ENCODE measurements at regions not wholly inside any gene's neighbourhood (a gene's known extent, or its start where the extent isn't known, plus 50 kb on each side); places are given as distances from the start of the nearest gene placed in this dataset.

DNA sequence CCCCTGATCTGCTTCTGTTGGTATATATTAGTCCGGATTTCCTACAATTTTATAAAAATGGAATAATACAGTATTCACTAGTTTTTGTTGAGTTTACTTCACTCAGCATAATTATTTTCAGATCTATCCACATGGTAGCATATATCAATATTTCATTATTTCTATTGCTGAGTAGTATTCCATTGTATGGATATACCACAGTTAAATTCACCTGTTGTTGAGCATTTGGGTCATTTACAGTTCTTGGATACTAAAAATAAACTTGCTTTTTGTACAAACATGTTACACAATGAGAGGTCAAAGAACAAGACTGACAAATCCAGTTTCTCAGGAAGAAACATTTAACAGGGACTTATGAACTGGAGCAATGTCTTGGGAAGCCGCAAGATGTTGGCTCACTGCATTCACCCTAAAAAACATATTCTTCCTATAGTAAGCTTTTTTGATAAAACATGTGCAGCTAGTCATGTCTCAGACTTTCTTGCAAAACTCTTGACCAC is 126.9 kb upstream of the HS3ST2 start:
- DNase-seq (ENCODE audit: extremely low read depth in 1 of 4, low spot score in 3 of 4) (no peak), FAIRE-seq (no peak), ATAC-seq (no peak)
- Histone ChIP-seq H4K20me1 (replicated peaks; ENCODE audit: control insufficient read depth, insufficient read depth, low read length) (no peaks in the 10 kb centered on the region), H3K79me2 (ENCODE audit: control insufficient read depth, insufficient read depth, low read length) (no peaks in the 10 kb centered on the region), H3K4me1 (replicated peaks in 1 of 2; ENCODE audit: control insufficient read depth in 2 of 2, insufficient read depth in 2 of 2, low read length in 2 of 2) (no peaks in the 10 kb centered on the region), H3K4me2 (ENCODE audit: insufficient read depth, low read length) (no peak overlapping the region), H3K9me3 (replicated peaks; ENCODE audit: control insufficient read depth, insufficient read depth, low read depth, low read length) (no peaks in the 10 kb centered on the region; the same call in 1 of the 2 replicates), H3K36me3 (ENCODE audit: control insufficient read depth, insufficient read depth, low read length) (no peaks in the 10 kb centered on the region), H3K27ac (ENCODE audit: extremely low read depth, low read depth, low read length) (no peak overlapping the region), H3K4me3 (no peak overlapping the region), H3K9ac (ENCODE audit: insufficient read depth in 1 of 2, low read depth in 2 of 2, low read length in 2 of 2) (no peak overlapping the region), H3K9me1 (ENCODE audit: control insufficient read depth, insufficient read depth, low read length) (no peaks in the 10 kb centered on the region), H3K27me3 (ENCODE audit: control insufficient read depth in 2 of 2, insufficient read depth in 2 of 2, low read length in 2 of 2) (peaks cover 5 to 6% of the 10 kb centered on the region in 2 experiments; a peak in 3 of 5 replicates), H2AFZ (ENCODE audit: low read depth, low read length) (no peak overlapping the region)
- POLR2A ChIA-PET, result interaction anchor here (0.9 kb wide), 1 partner anchor 9 kb away, joined by 3 read pairs; no protein-coding TSS in a partner anchor
- CTCF ChIA-PET (ENCODE audit: low intra/inter-chr PET ratio), result no interaction called here
- no peak for TF ChIP-seq MCM7 (IDR thresholded peaks at IDR 0.05)
- TF ChIP-seq RBM25 (IDR thresholded peaks at IDR 0.05; ENCODE audit: low read depth, low read length, severe bottlenecking), result peak; percentile 55
- TF ChIP-seq, protein P1, sequence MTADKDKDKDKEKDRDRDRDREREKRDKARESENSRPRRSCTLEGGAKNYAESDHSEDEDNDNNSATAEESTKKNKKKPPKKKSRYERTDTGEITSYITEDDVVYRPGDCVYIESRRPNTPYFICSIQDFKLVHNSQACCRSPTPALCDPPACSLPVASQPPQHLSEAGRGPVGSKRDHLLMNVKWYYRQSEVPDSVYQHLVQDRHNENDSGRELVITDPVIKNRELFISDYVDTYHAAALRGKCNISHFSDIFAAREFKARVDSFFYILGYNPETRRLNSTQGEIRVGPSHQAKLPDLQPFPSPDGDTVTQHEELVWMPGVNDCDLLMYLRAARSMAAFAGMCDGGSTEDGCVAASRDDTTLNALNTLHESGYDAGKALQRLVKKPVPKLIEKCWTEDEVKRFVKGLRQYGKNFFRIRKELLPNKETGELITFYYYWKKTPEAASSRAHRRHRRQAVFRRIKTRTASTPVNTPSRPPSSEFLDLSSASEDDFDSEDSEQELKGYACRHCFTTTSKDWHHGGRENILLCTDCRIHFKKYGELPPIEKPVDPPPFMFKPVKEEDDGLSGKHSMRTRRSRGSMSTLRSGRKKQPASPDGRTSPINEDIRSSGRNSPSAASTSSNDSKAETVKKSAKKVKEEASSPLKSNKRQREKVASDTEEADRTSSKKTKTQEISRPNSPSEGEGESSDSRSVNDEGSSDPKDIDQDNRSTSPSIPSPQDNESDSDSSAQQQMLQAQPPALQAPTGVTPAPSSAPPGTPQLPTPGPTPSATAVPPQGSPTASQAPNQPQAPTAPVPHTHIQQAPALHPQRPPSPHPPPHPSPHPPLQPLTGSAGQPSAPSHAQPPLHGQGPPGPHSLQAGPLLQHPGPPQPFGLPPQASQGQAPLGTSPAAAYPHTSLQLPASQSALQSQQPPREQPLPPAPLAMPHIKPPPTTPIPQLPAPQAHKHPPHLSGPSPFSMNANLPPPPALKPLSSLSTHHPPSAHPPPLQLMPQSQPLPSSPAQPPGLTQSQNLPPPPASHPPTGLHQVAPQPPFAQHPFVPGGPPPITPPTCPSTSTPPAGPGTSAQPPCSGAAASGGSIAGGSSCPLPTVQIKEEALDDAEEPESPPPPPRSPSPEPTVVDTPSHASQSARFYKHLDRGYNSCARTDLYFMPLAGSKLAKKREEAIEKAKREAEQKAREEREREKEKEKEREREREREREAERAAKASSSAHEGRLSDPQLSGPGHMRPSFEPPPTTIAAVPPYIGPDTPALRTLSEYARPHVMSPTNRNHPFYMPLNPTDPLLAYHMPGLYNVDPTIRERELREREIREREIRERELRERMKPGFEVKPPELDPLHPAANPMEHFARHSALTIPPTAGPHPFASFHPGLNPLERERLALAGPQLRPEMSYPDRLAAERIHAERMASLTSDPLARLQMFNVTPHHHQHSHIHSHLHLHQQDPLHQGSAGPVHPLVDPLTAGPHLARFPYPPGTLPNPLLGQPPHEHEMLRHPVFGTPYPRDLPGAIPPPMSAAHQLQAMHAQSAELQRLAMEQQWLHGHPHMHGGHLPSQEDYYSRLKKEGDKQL (CRISPR knock-in tag; IDR thresholded peaks at IDR 0.05; ENCODE audit: borderline replicate concordance), result no peak
- TF ChIP-seq ZNF76 (CRISPR knock-in tag; IDR thresholded peaks at IDR 0.05; ENCODE audit: borderline replicate concordance), result no peak
- TF ChIP-seq NR4A1 (CRISPR knock-in tag; IDR thresholded peaks at IDR 0.05), result no peak
- no peak for TF ChIP-seq NR4A1 (tag; IDR thresholded peaks at IDR 0.05)
- TF ChIP-seq, protein P2, sequence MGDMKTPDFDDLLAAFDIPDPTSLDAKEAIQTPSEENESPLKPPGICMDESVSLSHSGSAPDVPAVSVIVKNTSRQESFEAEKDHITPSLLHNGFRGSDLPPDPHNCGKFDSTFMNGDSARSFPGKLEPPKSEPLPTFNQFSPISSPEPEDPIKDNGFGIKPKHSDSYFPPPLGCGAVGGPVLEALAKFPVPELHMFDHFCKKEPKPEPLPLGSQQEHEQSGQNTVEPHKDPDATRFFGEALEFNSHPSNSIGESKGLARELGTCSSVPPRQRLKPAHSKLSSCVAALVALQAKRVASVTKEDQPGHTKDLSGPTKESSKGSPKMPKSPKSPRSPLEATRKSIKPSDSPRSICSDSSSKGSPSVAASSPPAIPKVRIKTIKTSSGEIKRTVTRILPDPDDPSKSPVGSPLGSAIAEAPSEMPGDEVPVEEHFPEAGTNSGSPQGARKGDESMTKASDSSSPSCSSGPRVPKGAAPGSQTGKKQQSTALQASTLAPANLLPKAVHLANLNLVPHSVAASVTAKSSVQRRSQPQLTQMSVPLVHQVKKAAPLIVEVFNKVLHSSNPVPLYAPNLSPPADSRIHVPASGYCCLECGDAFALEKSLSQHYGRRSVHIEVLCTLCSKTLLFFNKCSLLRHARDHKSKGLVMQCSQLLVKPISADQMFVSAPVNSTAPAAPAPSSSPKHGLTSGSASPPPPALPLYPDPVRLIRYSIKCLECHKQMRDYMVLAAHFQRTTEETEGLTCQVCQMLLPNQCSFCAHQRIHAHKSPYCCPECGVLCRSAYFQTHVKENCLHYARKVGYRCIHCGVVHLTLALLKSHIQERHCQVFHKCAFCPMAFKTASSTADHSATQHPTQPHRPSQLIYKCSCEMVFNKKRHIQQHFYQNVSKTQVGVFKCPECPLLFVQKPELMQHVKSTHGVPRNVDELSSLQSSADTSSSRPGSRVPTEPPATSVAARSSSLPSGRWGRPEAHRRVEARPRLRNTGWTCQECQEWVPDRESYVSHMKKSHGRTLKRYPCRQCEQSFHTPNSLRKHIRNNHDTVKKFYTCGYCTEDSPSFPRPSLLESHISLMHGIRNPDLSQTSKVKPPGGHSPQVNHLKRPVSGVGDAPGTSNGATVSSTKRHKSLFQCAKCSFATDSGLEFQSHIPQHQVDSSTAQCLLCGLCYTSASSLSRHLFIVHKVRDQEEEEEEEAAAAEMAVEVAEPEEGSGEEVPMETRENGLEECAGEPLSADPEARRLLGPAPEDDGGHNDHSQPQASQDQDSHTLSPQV (IDR thresholded peaks at IDR 0.05), result no peak
- TF ChIP-seq ZNF146 (CRISPR knock-in tag; IDR thresholded peaks at IDR 0.05; ENCODE audit: unreplicated experiment), result peak; percentile 62
- TF ChIP-seq TGIF2 (CRISPR knock-in tag; IDR thresholded peaks at IDR 0.05), result no peak
- no peak for TF ChIP-seq NCOA1 (IDR thresholded peaks at IDR 0.05; ENCODE audit: low read depth)
- no peak for TF ChIP-seq MYNN (IDR thresholded peaks at IDR 0.05)
- TF ChIP-seq MYNN (CRISPR knock-in tag; IDR thresholded peaks at IDR 0.05), result no peak
- intact Hi-C loops (cut with micrococcal nuclease) (no loop called here), in situ Hi-C loops (cut with MboI) (no loop called here)
- BruUV-seq (replicated peaks), result no TSS peak
- 0% methylated on average over 2 of the region's 2 CpGs for WGBS (ENCODE audit: insufficient coverage, low coverage, missing lambda C conversion rate)

Data from K562 (cell line).